Osteoblast (primary cell): ENCODE measurements at regions not wholly inside any gene's neighbourhood (a gene's known extent, or its start where the extent isn't known, plus 50 kb on each side); places are given as distances from the start of the nearest gene placed in this dataset.

Experiments used
- DNase-seq: peaks from one replicate; pipeline ENCODE4 v3.0.0; 2011; ENCODE audit warnings: low spot score, mixed read lengths; ENCODE audit not compliant: insufficient read length; ENCODE audit errors: missing footprints
- H2AFZ ChIP-seq: 2 replicates; pipeline ENCODE4 v1.6.0; 2011; ENCODE audit warnings: mild to moderate bottlenecking, low read length
- H3K27ac ChIP-seq: 2 replicates; pipeline ENCODE4 v1.5.1; 2011; ENCODE audit warnings: mild to moderate bottlenecking, low read depth, low read length, moderate library complexity
- H3K27me3 ChIP-seq: 2 replicates; pipeline ENCODE4 v1.6.0; 2012; ENCODE audit warnings: mild to moderate bottlenecking, control low read depth, inconsistent platforms, low read length, moderate library complexity; ENCODE audit not compliant: insufficient read depth
- H3K36me3 ChIP-seq: 2 replicates; pipeline ENCODE4 v1.5.1; 2011; ENCODE audit warnings: mild to moderate bottlenecking, low read length, control low read depth, moderate library complexity; ENCODE audit not compliant: insufficient read depth
- H3K4me1 ChIP-seq: 2 replicates; pipeline ENCODE4 v1.5.1; 2011; ENCODE audit warnings: mild to moderate bottlenecking, low read length, control low read depth, moderate library complexity; ENCODE audit not compliant: insufficient read depth
- H3K4me2 ChIP-seq: 2 replicates; pipeline ENCODE4 v1.6.0; 2011; ENCODE audit warnings: mild to moderate bottlenecking, low read length; ENCODE audit not compliant: insufficient read depth
- H3K4me3 ChIP-seq: fragments of 200-600 bp; sonication (generic); 3 replicates; pipeline ENCODE4 v1.5.1; 2012; ENCODE audit warnings: mild to moderate bottlenecking, low read length, inconsistent platforms; ENCODE audit not compliant: insufficient read depth
- H3K79me2 ChIP-seq: 2 replicates; pipeline ENCODE4 v1.6.0; 2012; ENCODE audit warnings: mild to moderate bottlenecking, low read length, control low read depth, inconsistent platforms; ENCODE audit not compliant: insufficient read depth
- H3K9me3 ChIP-seq: 2 replicates; pipeline ENCODE4 v1.5.1; 2011; ENCODE audit warnings: low read depth, low read length, control low read depth
- H4K20me1 ChIP-seq: 2 replicates; pipeline ENCODE4 v1.6.0; 2012; ENCODE audit warnings: mild to moderate bottlenecking, low read length, control low read depth; ENCODE audit not compliant: insufficient read depth
- CTCF ChIP-seq: IDR thresholded peaks from 2 replicates; pipeline ENCODE4 v1.5.1; 2011; ENCODE audit warnings: mild to moderate bottlenecking, low read depth, low read length, moderate library complexity; ENCODE audit errors: extremely low read depth

DNA sequence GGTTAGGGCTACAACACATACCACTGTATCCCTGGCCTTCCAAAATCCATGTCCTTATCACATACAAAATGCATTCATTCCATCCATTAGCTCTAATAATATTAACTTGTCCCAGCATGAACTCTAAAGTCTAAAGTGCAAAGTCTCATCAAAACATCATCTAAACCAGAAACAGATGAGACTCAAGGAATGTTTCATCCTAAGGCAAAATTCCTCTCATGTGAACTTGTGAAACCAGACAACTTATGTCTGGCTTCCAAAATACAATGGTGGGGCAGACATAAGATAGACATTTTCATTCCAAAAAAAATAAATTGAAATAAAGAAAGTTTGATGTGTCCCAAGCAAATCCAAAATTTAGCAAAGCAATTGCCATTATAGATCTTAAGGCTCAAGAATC is 257.4 kb downstream of the HTR1B start:
- no peaks in the 10 kb centered on the region for H4K20me1 ChIP-seq
- no peak for DNase-seq
- no peaks in the 10 kb centered on the region for H3K4me1 ChIP-seq
- no peaks in the 10 kb centered on the region for H3K79me2 ChIP-seq
- no peak for TF ChIP-seq CTCF
- no peak overlapping the region for H2AFZ ChIP-seq
- no peak overlapping the region for H3K4me3 ChIP-seq
- H3K27ac ChIP-seq, result no peak overlapping the region
- no peaks in the 10 kb centered on the region for H3K27me3 ChIP-seq
- no peaks in the 10 kb centered on the region for H3K9me3 ChIP-seq
- no peaks in the 10 kb centered on the region for H3K36me3 ChIP-seq
- H3K4me2 ChIP-seq, result no peak overlapping the region

GRCh38 chr6:77204555-77204954 is 258.7 kb downstream of the HTR1B start:
- H3K4me2 ChIP-seq, result no peak overlapping the region
- H2AFZ ChIP-seq, result no peak overlapping the region
- H3K27ac ChIP-seq, result no peak overlapping the region
- no peaks in the 10 kb centered on the region for H3K9me3 ChIP-seq
- H3K36me3 ChIP-seq, result no peaks in the 10 kb centered on the region
- H3K79me2 ChIP-seq, result no peaks in the 10 kb centered on the region
- no peaks in the 10 kb centered on the region for H4K20me1 ChIP-seq
- H3K4me1 ChIP-seq, result no peaks in the 10 kb centered on the region
- H3K27me3 ChIP-seq, result no peaks in the 10 kb centered on the region
- no peak for TF ChIP-seq CTCF
- H3K4me3 ChIP-seq, result no peak overlapping the region
- DNase-seq, result no peak

GRCh38 chr6:77183447-77183846 is 279.8 kb downstream of the HTR1B start:
- Histone ChIP-seq H3K4me2 (no peak overlapping the region), H3K4me1 (no peaks in the 10 kb centered on the region), H3K9me3 (no peaks in the 10 kb centered on the region), H3K79me2 (no peaks in the 10 kb centered on the region), H3K4me3 (no peak overlapping the region), H3K36me3 (no peaks in the 10 kb centered on the region), H3K27me3 (no peaks in the 10 kb centered on the region), H3K27ac (no peak overlapping the region), H2AFZ (no peak overlapping the region), H4K20me1 (no peaks in the 10 kb centered on the region)
- no peak for DNase-seq
- no peak for TF ChIP-seq CTCF

- DNase-seq, result no peak
- no peak overlapping the region for H3K27ac ChIP-seq
- H3K9me3 ChIP-seq, result no peaks in the 10 kb centered on the region
- no peaks in the 10 kb centered on the region for H3K79me2 ChIP-seq
- H3K4me3 ChIP-seq, result no peak overlapping the region
- no peak overlapping the region for H2AFZ ChIP-seq
- no peak overlapping the region for H3K4me2 ChIP-seq
- no peaks in the 10 kb centered on the region for H3K36me3 ChIP-seq
- TF ChIP-seq CTCF, result no peak
- no peaks in the 10 kb centered on the region for H3K4me1 ChIP-seq
- no peaks in the 10 kb centered on the region for H4K20me1 ChIP-seq
- H3K27me3 ChIP-seq, result no peaks in the 10 kb centered on the region
Measured at GRCh38 chr6:77181749-77182148, 281.5 kb downstream of the HTR1B start.
